C4-2B (cell line): ENCODE measurements at regions not wholly inside any gene's neighbourhood (a gene's known extent, or its start where the extent isn't known, plus 50 kb on each side); places are given as distances from the start of the nearest gene placed in this dataset.

Source experiments
- CTCF ChIP-seq: fragments of 450-650 bp; conservative IDR thresholded peaks from 2 replicates; pipeline ENCODE4 v1.5.1; 2017; ENCODE audit warnings: mild to moderate bottlenecking
- ZFX ChIP-seq: fragments of 450-650 bp; IDR thresholded peaks from 2 replicates; pipeline ENCODE4 v1.6.1; 2017

- TF ChIP-seq CTCF, result no peak
- TF ChIP-seq ZFX, result no peak
Observed at GRCh38 chr7:153397906-153398305, 638.4 kb downstream of the ACTR3B start.
